Mesenchymal stem cell (in vitro differentiated cells and primary cell): ENCODE measurements at regions not wholly inside any gene's neighbourhood (a gene's known extent, or its start where the extent isn't known, plus 50 kb on each side); places are given as distances from the start of the nearest gene placed in this dataset.
"Not testable (repeated sequence)": the region's sequence is repeated elsewhere in the genome, so short reads cannot be mapped to it uniquely, and the experiment has no call there.

Source experiments
- DNase-seq: peaks from one replicate; pipeline ENCODE4 v3.0.0-alpha.2; 2013
- H2AFZ ChIP-seq: one replicate; pipeline ENCODE4 v1.6.1; 2013; ENCODE audit warnings: low read depth, mild to moderate bottlenecking, control low read depth, inconsistent platforms, low read length, moderate library complexity
- H2AK5ac ChIP-seq: 2 replicates; pipeline ENCODE4 v1.6.1; 2013; ENCODE audit warnings: low read length, moderate library complexity, mild to moderate bottlenecking, inconsistent platforms; ENCODE audit not compliant: severe bottlenecking
- H2BK120ac ChIP-seq: one replicate; pipeline ENCODE4 v1.6.1; 2013; ENCODE audit warnings: low read depth, mild to moderate bottlenecking, inconsistent platforms, low read length, moderate library complexity
- H2BK12ac ChIP-seq, 2 experiments: one replicate each; pipeline ENCODE4 v1.6.1; 2013; ENCODE audit warnings: inconsistent platforms in 2 of 2, low read length in 2 of 2, mild to moderate bottlenecking in 2 of 2, moderate library complexity in 2 of 2, control low read depth in 1 of 2
- H2BK15ac ChIP-seq: one replicate; pipeline ENCODE4 v1.6.1; 2013; ENCODE audit warnings: mild to moderate bottlenecking, low read depth, inconsistent platforms; ENCODE audit not compliant: poor library complexity, severe bottlenecking
- H2BK5ac ChIP-seq: 2 replicates; pipeline ENCODE4 v1.6.1; 2013; ENCODE audit warnings: low read depth, mild to moderate bottlenecking, low read length, control low read depth, inconsistent platforms; ENCODE audit not compliant: poor library complexity, severe bottlenecking
- H3K14ac ChIP-seq, 2 experiments: one replicate each; pipeline ENCODE4 v1.6.1; 2013; ENCODE audit warnings: inconsistent platforms in 2 of 2, low read length in 2 of 2, control low read depth in 1 of 2, mild to moderate bottlenecking in 1 of 2, moderate library complexity in 1 of 2
- H3K18ac ChIP-seq, 2 experiments: one replicate each; pipeline ENCODE4 v1.6.1; 2013; ENCODE audit warnings: inconsistent platforms in 2 of 2, low read length in 2 of 2, control low read depth in 1 of 2, low read depth in 1 of 2, mild to moderate bottlenecking in 1 of 2
- H3K23ac ChIP-seq, 2 experiments: one replicate each; pipeline ENCODE4 v1.6.1; 2013; ENCODE audit warnings: inconsistent platforms in 2 of 2, low read length in 2 of 2, mild to moderate bottlenecking in 2 of 2, moderate library complexity in 2 of 2, control low read depth in 1 of 2
- H3K27ac ChIP-seq: 2 replicates; pipeline ENCODE4 v1.5.1; 2013; ENCODE audit warnings: mild to moderate bottlenecking, moderate library complexity, low read length, control low read depth, inconsistent platforms; ENCODE audit not compliant: poor library complexity, severe bottlenecking
- H3K27me3 ChIP-seq, 2 experiments: 2 replicates each; pipeline versions ENCODE4 v1.6.1 to v1.7.0; 2013; ENCODE audit warnings: low read length in 2 of 2, mild to moderate bottlenecking in 2 of 2, moderate library complexity in 2 of 2, control low read depth in 1 of 2, inconsistent platforms in 1 of 2; ENCODE audit not compliant: control insufficient read depth in 1 of 2, insufficient read depth in 1 of 2
- H3K36me3 ChIP-seq, 2 experiments: 2 replicates each; pipeline versions ENCODE4 v1.6.1 to v1.7.0; 2013; ENCODE audit warnings: low read length in 2 of 2, control low read depth in 1 of 2, inconsistent platforms in 1 of 2, low read depth in 1 of 2, mild to moderate bottlenecking in 1 of 2; ENCODE audit not compliant: insufficient read depth in 2 of 2, control insufficient read depth in 1 of 2
- H3K4ac ChIP-seq, 2 experiments: one replicate each; pipeline ENCODE4 v1.6.1; 2013; ENCODE audit warnings: inconsistent platforms in 2 of 2, low read length in 2 of 2, mild to moderate bottlenecking in 2 of 2, moderate library complexity in 2 of 2, control low read depth in 1 of 2, low read depth in 1 of 2
- H3K4me1 ChIP-seq: 2 replicates; pipeline ENCODE4 v1.6.1; 2013; ENCODE audit warnings: low read depth, low read length, control low read depth; ENCODE audit not compliant: control insufficient read depth, insufficient read depth
- H3K4me2 ChIP-seq: 2 replicates; pipeline ENCODE4 v1.6.1; 2013; ENCODE audit warnings: low read length, mild to moderate bottlenecking, inconsistent platforms; ENCODE audit not compliant: poor library complexity, severe bottlenecking
- H3K4me3 ChIP-seq, 2 experiments: 2 replicates each; pipeline versions ENCODE4 v1.5.1 to v1.7.0; 2013; ENCODE audit warnings: low read length in 2 of 2, mild to moderate bottlenecking in 2 of 2, control low read depth in 1 of 2, low read depth in 1 of 2; ENCODE audit not compliant: insufficient read depth in 1 of 2
- H3K79me1 ChIP-seq: replicated peaks from 2 replicates; pipeline ENCODE4 v1.6.1; 2013; ENCODE audit warnings: mild to moderate bottlenecking, control low read depth, low read length, inconsistent platforms; ENCODE audit not compliant: poor library complexity, severe bottlenecking
- H3K9ac ChIP-seq: 2 replicates; pipeline ENCODE4 v1.7.0; 2013; ENCODE audit warnings: mild to moderate bottlenecking, low read length, moderate library complexity
- H3K9me3 ChIP-seq: 2 replicates; pipeline ENCODE4 v1.7.0; 2013; ENCODE audit warnings: mild to moderate bottlenecking, low read length; ENCODE audit not compliant: control insufficient read depth
- H4K8ac ChIP-seq: one replicate; pipeline ENCODE4 v1.6.1; 2013; ENCODE audit warnings: inconsistent platforms, mild to moderate bottlenecking, low read length, moderate library complexity
- H4K91ac ChIP-seq: one replicate; pipeline ENCODE4 v1.6.1; 2013; ENCODE audit warnings: mild to moderate bottlenecking, low read length, inconsistent platforms
- WGBS: methylation state at CpG from one replicate; pipeline ENCODE4 v1.1.7; 2013; ENCODE audit warnings: mixed read lengths; 5-methylcytosine and 5-hydroxymethylcytosine counted together

GRCh38 chr9:40583230-40583629 is 545.3 kb downstream of the FOXD4L6 start:
- H3K9me3 ChIP-seq, H3K4me3 ChIP-seq, H2AFZ ChIP-seq, H3K36me3 ChIP-seq, H3K9ac ChIP-seq, H4K91ac ChIP-seq, H4K8ac ChIP-seq, H2BK12ac ChIP-seq, H2BK15ac ChIP-seq, H3K4me2 ChIP-seq, H3K14ac ChIP-seq, H2AK5ac ChIP-seq, H2BK120ac ChIP-seq, H3K27ac ChIP-seq, DNase-seq, H3K79me1 ChIP-seq, H3K27me3 ChIP-seq, H3K4ac ChIP-seq, H3K18ac ChIP-seq, H3K23ac ChIP-seq, H3K4me1 ChIP-seq, H2BK5ac ChIP-seq: not testable (repeated sequence)
- WGBS = no CpG with 5 or more reads among the region's 7 CpGs

DNA sequence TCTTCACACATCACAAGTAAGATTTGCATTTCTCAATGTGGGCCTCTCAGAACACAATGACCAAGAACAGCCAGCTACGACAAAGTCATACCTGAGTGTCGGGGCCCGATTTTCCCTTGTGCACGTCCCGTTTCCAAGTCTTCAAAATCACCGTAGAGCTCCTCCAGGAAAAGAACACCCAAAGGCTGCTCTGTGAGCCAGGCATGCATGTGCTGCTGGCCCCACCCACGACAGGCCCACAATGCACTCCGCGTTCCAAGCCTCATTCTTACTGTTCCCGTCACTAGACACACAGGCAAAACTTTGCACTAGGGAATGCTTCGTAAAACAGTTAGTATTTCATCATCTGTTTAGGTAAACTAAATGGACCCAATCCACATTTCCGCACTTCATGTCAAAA is 549.6 kb downstream of the FOXD4L6 start:
- not testable (repeated sequence) for H3K36me3 ChIP-seq, H4K91ac ChIP-seq, H2AFZ ChIP-seq, H3K4ac ChIP-seq, H3K18ac ChIP-seq, H3K4me3 ChIP-seq, H3K23ac ChIP-seq, H3K4me1 ChIP-seq, H2AK5ac ChIP-seq, H2BK15ac ChIP-seq, H2BK12ac ChIP-seq, H3K4me2 ChIP-seq, H3K9ac ChIP-seq, H3K14ac ChIP-seq, H3K79me1 ChIP-seq, H3K27me3 ChIP-seq, H3K27ac ChIP-seq, H4K8ac ChIP-seq, DNase-seq, H3K9me3 ChIP-seq, H2BK5ac ChIP-seq, H2BK120ac ChIP-seq
- WGBS = 91% methylated on average over 9 of the region's 12 CpGs
